ENCODE measurements at regions not wholly inside any gene's neighbourhood (a gene's known extent, or its start where the extent isn't known, plus 50 kb on each side); places are given as distances from the start of the nearest gene placed in this dataset.

- no peak for DNase-seq (ENCODE audit: low spot score)
- ATAC-seq (ENCODE audit: low FRiP score): no peak
- no peak for TF ChIP-seq CTCF (IDR thresholded peaks at IDR 0.05)
Observed at GRCh38 chr6:113645986-113646385, 211.2 kb upstream of the MARCKS start.

- no peak for TF ChIP-seq CTCF (IDR thresholded peaks at IDR 0.05)
- ATAC-seq (ENCODE audit: low FRiP score): no peak
- no peak for DNase-seq (ENCODE audit: low spot score)
Observed at GRCh38 chr6:113646701-113647100, 210.4 kb upstream of the MARCKS start.

GRCh38 chr6:113647143-113647889 lies 209.8 kb upstream of the MARCKS start:
- no peak for ATAC-seq (ENCODE audit: low FRiP score)
- DNase-seq (ENCODE audit: low spot score): no peak
- TF ChIP-seq CTCF (IDR thresholded peaks at IDR 0.05): no peak

- TF ChIP-seq CTCF (IDR thresholded peaks at IDR 0.05): no peak
- DNase-seq (ENCODE audit: low spot score): no peak
- no peak for ATAC-seq (ENCODE audit: low FRiP score)
Observed at GRCh38 chr6:113648698-113649097, 208.4 kb upstream of the MARCKS start.

GRCh38 chr6:113649276-113649675 lies 207.9 kb upstream of the MARCKS start:
- DNase-seq (ENCODE audit: low spot score): no peak
- no peak for TF ChIP-seq CTCF (IDR thresholded peaks at IDR 0.05)
- ATAC-seq (ENCODE audit: low FRiP score): no peak

- DNase-seq (ENCODE audit: low spot score) (no peak), ATAC-seq (ENCODE audit: low FRiP score) (no peak)
- TF ChIP-seq CTCF (IDR thresholded peaks at IDR 0.05): no peak
Observed at GRCh38 chr6:113649880-113650609, 207.1 kb upstream of the MARCKS start.

- DNase-seq (ENCODE audit: low spot score) (no peak), ATAC-seq (ENCODE audit: low FRiP score) (no peak)
- TF ChIP-seq CTCF (IDR thresholded peaks at IDR 0.05): no peak
Observed at GRCh38 chr6:113650610-113650979, 206.6 kb upstream of the MARCKS start.
